OCI-LY3 (cell line): ENCODE measurements at regions not wholly inside any gene's neighbourhood (a gene's known extent, or its start where the extent isn't known, plus 50 kb on each side); places are given as distances from the start of the nearest gene placed in this dataset.

Experiments used
- EZH2phosphoT487 ChIP-seq: fragments of 200-600 bp; shearing (Covaris generic); IDR thresholded peaks from 2 replicates; pipeline ENCODE4 v1.6.1; 2018; ENCODE audit warnings: antibody characterized with exemption, mixed run types, low read depth
- TF ChIP-seq, protein P1 (sequence below): fragments of 200-600, 300-600 bp; sonication (generic); IDR thresholded peaks from 2 replicates; pipeline ENCODE4 v1.5.1; 2014; ENCODE audit warnings: antibody characterized with exemption, low read length, low read depth

DNA sequence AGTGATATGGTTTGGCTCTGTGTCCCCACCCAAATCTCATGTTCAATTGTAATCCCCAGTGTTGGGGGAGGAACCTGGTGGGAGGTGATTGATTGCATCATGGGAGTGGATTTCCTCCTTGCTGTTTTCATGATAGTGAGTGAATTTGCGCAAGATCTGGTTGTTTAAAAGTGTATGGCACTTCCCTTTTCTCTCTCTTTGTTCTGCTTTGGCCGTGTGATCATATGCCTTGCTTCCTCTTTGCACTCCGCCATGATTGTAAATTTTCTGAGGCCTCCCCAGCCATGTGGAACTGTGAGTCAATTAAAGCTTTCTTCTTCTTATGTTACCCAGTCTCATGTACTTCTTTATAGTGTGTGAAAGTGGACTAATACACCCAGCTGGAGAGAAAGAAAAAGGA lies 113.0 kb upstream of the AADAT start:
- TF ChIP-seq, protein P1, sequence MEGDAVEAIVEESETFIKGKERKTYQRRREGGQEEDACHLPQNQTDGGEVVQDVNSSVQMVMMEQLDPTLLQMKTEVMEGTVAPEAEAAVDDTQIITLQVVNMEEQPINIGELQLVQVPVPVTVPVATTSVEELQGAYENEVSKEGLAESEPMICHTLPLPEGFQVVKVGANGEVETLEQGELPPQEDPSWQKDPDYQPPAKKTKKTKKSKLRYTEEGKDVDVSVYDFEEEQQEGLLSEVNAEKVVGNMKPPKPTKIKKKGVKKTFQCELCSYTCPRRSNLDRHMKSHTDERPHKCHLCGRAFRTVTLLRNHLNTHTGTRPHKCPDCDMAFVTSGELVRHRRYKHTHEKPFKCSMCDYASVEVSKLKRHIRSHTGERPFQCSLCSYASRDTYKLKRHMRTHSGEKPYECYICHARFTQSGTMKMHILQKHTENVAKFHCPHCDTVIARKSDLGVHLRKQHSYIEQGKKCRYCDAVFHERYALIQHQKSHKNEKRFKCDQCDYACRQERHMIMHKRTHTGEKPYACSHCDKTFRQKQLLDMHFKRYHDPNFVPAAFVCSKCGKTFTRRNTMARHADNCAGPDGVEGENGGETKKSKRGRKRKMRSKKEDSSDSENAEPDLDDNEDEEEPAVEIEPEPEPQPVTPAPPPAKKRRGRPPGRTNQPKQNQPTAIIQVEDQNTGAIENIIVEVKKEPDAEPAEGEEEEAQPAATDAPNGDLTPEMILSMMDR, result no peak
- TF ChIP-seq EZH2phosphoT487, result no peak
